ENCODE measurements at regions not wholly inside any gene's neighbourhood (a gene's known extent, or its start where the extent isn't known, plus 50 kb on each side); places are given as distances from the start of the nearest gene placed in this dataset.

DNA sequence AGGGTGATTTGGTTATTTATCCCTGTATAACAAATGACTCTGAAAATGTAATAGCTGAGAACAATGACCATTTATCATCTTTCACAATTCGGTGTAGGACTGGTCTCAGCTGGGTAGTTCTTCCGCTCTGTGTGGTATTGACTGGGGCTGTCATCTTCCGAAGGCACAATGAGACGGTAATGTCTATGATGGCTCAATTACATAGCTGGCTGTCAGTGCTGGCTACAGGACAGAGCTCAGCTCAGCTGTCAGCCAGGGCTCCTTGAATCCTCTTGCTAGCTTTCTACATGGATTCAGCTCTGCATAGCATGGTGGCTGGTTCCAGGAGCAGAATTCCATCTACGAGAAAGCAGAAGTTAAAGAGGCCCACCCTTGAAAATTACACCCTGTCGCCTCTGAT lies 483.8 kb downstream of the TDRD15 start:
- DNase-seq (ENCODE audit: extremely low read depth, low read depth) = no peak

DNA sequence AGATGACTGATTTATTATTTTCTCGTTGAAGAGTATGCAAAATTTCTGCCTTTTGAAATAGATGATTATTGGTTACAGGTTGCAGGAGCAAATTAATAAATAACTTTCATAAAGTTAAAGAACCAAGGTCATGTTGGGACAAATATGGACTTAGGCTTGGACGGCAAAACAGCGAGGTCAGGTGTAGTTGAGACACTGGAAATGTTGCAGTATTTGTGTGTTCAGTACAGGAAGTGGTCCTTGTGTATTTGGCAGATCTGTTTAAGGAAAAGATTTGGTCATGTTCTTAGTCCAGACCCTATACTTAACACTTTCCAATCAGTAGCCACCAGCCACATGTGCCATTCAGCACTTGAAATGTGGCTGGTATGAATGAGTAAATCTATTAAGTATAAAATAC lies 486.5 kb downstream of the TDRD15 start:
- no peak overlapping the region for H3K4me3 ChIP-seq (replicated peaks; ENCODE audit: low read depth, low read length)
- DNase-seq (ENCODE audit: extremely low read depth, low read depth) = no peak
- no peak for TF ChIP-seq CTCF (IDR thresholded peaks at IDR 0.05; ENCODE audit: low read depth, low read length, missing control alignments)

More for the DNA sequence above, 483.8 kb downstream of the TDRD15 start:
- TF ChIP-seq CTCF (IDR thresholded peaks at IDR 0.05; ENCODE audit: low read depth, low read length, missing control alignments) = no peak
- H3K4me3 ChIP-seq (replicated peaks; ENCODE audit: low read depth, low read length) = no peak overlapping the region

DNA sequence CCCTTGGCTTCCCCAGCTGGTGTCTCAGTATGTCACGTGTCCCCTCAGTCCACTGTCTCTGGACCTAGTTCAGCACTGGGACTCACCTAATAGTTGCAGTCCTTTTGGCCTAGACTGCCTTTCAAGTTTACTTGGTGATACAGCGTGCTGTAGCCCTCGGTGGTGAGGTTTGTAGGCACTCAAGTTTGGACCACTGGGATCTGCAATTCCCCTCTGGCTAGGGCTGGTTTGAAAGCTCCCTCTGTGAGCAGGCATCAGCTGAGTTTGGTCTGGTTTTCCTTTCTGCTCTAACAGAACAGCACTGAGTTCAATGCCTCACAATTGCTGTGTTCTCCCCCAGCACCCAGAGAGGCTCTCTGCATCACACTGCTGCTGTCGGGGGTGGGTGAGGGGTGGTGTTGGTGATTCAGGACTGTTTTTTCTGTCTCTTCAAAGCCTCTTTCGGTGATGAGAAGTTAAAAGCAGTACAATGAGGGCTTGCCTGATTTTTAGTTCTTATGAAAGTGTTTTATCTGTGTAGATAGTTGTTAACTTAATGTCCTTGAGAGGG lies 494.2 kb downstream of the TDRD15 start:
- no peak overlapping the region for H3K4me3 ChIP-seq (replicated peaks; ENCODE audit: low read depth, low read length)
- TF ChIP-seq CTCF (IDR thresholded peaks at IDR 0.05; ENCODE audit: low read depth, low read length, missing control alignments) = no peak
- DNase-seq (ENCODE audit: extremely low read depth, low read depth) = no peak

- no peak overlapping the region for H3K4me3 ChIP-seq (replicated peaks; ENCODE audit: low read depth, low read length)
- no peak for TF ChIP-seq CTCF (IDR thresholded peaks at IDR 0.05; ENCODE audit: low read depth, low read length, missing control alignments)
- DNase-seq (ENCODE audit: extremely low read depth, low read depth) = no peak
Measured at GRCh38 chr2:21620771-21621170, 497.0 kb downstream of the TDRD15 start.

DNA sequence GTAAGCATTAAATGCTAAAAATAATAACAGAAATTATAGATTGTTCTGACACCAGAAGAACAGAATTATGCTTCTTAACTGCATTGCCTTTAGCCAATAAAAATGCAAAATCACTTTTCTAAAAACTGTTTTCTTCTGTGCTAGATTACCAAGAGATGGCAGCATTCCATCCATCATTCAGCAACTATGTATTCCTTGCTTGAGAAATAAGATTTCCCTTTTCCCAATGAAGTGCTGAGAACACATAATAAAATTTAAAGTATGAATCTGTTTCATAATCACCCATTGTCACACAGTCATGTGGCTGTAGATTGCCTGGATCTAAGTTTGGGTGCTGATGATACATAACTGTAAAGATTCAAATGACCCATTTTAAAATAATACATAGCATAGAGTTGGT lies 504.2 kb downstream of the TDRD15 start:
- no peak overlapping the region for H3K4me3 ChIP-seq (replicated peaks; ENCODE audit: low read depth, low read length)
- no peak for DNase-seq (ENCODE audit: extremely low read depth, low read depth)
- no peak for TF ChIP-seq CTCF (IDR thresholded peaks at IDR 0.05; ENCODE audit: low read depth, low read length, missing control alignments)

DNA sequence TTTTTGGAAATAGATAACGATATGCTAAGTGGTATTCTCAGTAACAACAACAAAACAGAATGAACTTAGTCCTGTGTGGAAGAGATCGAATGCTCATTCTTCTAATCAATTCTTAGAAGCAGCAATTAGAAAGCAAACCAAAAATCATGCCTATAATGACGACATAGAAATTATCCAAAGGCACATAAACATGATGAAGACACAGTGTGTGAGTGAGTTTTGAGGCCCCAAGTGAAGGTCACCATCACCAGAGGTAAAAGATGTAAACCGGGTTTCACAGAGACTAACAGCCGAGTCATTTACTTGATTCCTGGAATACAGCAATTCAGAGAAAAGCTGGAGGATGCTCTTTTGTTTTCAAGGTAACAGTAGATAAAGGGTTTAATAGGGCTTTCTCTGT lies 509.2 kb downstream of the TDRD15 start:
- TF ChIP-seq CTCF (IDR thresholded peaks at IDR 0.05; ENCODE audit: low read depth, low read length, missing control alignments) = no peak
- H3K4me3 ChIP-seq (replicated peaks; ENCODE audit: low read depth, low read length) = no peak overlapping the region
- DNase-seq (ENCODE audit: extremely low read depth, low read depth) = no peak

- no peak for TF ChIP-seq CTCF (IDR thresholded peaks at IDR 0.05; ENCODE audit: low read depth, low read length, missing control alignments)
- DNase-seq (ENCODE audit: extremely low read depth, low read depth) = no peak
- H3K4me3 ChIP-seq (replicated peaks; ENCODE audit: low read depth, low read length) = no peak overlapping the region
Measured at GRCh38 chr2:21633466-21633865, 509.7 kb downstream of the TDRD15 start.

Data from HFF-Myc (cell line).